H1 (cell line): ENCODE measurements at regions not wholly inside any gene's neighbourhood (a gene's known extent, or its start where the extent isn't known, plus 50 kb on each side); places are given as distances from the start of the nearest gene placed in this dataset.

Experiments used
- CTCF ChIA-PET: fragments of 300-600 bp; sonication (Branson Sonifier 250); formaldehyde crosslinking; loops from one replicate; lab custom pipeline; 2021; ENCODE audit not compliant: partially characterized antibody; lab: Charles Lee
- POLR2A ChIA-PET: fragments of 300-600 bp; sonication (Branson Sonifier 250); formaldehyde crosslinking; loops from one replicate; lab custom pipeline; 2021; ENCODE audit warnings: inconsistent platforms; ENCODE audit not compliant: partially characterized antibody; lab: Charles Lee
- DNase-seq, 2 experiments: peaks; one replicate each; pipeline versions ENCODE4 v3.0.0 to v3.0.0-alpha.2; 2010 to 2022; ENCODE audit warnings: low spot score in 2 of 2, low read depth in 1 of 2, mixed read lengths in 1 of 2
- FAIRE-seq: peaks from 2 replicates; lab custom pipeline; 2011; peaks lifted over from hg19 to GRCh38; lab: Jason Lieb, UNC
- H2AFZ ChIP-seq: 2 replicates; pipeline ENCODE4 v1.8.1; 2012; ENCODE audit warnings: low read length, inconsistent platforms
- H2AK5ac ChIP-seq: 2 replicates; pipeline ENCODE4 v1.6.1; 2013; ENCODE audit warnings: low read depth, low read length
- H2BK120ac ChIP-seq: replicated peaks from 2 replicates; pipeline ENCODE3; 2013; ENCODE audit warnings: low read depth, low read length, inconsistent platforms
- H2BK12ac ChIP-seq: 2 replicates; pipeline ENCODE4 v1.6.1; 2013; ENCODE audit warnings: low read depth, low read length
- H2BK15ac ChIP-seq: 2 replicates; pipeline ENCODE4 v1.6.1; 2013; ENCODE audit warnings: low read length
- H2BK20ac ChIP-seq: 2 replicates; pipeline ENCODE4 v1.6.1; 2013; ENCODE audit warnings: low read length
- H2BK5ac ChIP-seq: 2 replicates; pipeline ENCODE4 v1.6.1; 2013; ENCODE audit warnings: low read depth, low read length
- H3K14ac ChIP-seq: 2 replicates; pipeline ENCODE4 v1.6.1; 2013; ENCODE audit warnings: inconsistent platforms; ENCODE audit not compliant: insufficient read length
- H3K18ac ChIP-seq: 2 replicates; pipeline ENCODE4 v1.6.1; 2013; ENCODE audit warnings: low read length; ENCODE audit errors: extremely low read depth
- H3K23ac ChIP-seq: 2 replicates; pipeline ENCODE4 v1.6.1; 2013; ENCODE audit warnings: inconsistent platforms; ENCODE audit not compliant: insufficient read length
- H3K23me2 ChIP-seq: 2 replicates; pipeline ENCODE4 v1.6.1; 2013; ENCODE audit warnings: low read depth, low read length
- H3K27ac ChIP-seq: 2 replicates; pipeline ENCODE4 v1.6.1; 2011; ENCODE audit warnings: low read depth, low read length, inconsistent platforms
- H3K27me3 ChIP-seq, 4 experiments: replicated peaks in 1 of 4; 1 replicate in 1 of 4; 2 replicates in 3 of 4; pipeline versions ENCODE4 v1.6.1 to v1.8.1; 2011 to 2013; ENCODE audit warnings: low read length in 3 of 4, mild to moderate bottlenecking in 3 of 4, inconsistent platforms in 2 of 4, mixed read lengths in 2 of 4, moderate library complexity in 1 of 4; ENCODE audit not compliant: control insufficient read depth in 3 of 4, insufficient read depth in 3 of 4; ENCODE audit errors: extremely low read depth in 1 of 4
- H3K36me3 ChIP-seq, 4 experiments: 2 replicates each; pipeline versions ENCODE4 v1.6.1 to v1.8.1; 2011 to 2013; ENCODE audit warnings: mild to moderate bottlenecking in 4 of 4, low read length in 3 of 4, moderate library complexity in 2 of 4, control low read depth in 1 of 4, inconsistent platforms in 1 of 4; ENCODE audit not compliant: insufficient read depth in 4 of 4, control insufficient read depth in 2 of 4
- H3K4ac ChIP-seq: replicated peaks from 2 replicates; pipeline ENCODE3; 2013; ENCODE audit warnings: low read length, low read depth, mixed read lengths, inconsistent platforms; ENCODE audit not compliant: insufficient read length
- H3K4me1 ChIP-seq, 4 experiments: replicated peaks in 1 of 4; 1 replicate in 1 of 4; 2 replicates in 3 of 4; pipeline versions ENCODE4 v1.6.1 to v1.8.1; 2011 to 2013; ENCODE audit warnings: low read length in 3 of 4, inconsistent platforms in 2 of 4, mixed read lengths in 1 of 4; ENCODE audit not compliant: insufficient read depth in 4 of 4, control insufficient read depth in 3 of 4
- H3K4me2 ChIP-seq, 2 experiments: 2 replicates each; pipeline versions ENCODE4 v1.6.1 to v1.8.1; 2011 to 2013; ENCODE audit warnings: low read depth in 2 of 2, low read length in 2 of 2, control low read depth in 1 of 2, inconsistent platforms in 1 of 2, mild to moderate bottlenecking in 1 of 2; ENCODE audit not compliant: insufficient read depth in 1 of 2
- H3K4me3 ChIP-seq, 4 experiments: fragments of 200-600, 300-600 bp in 1 of 4; sonication (generic), shearing (Covaris generic), sonication (Bioruptor Twin) in 1 of 4; 2 replicates each; pipeline versions ENCODE4 v1.5.1 to v1.8.1; 2011 to 2016; ENCODE audit warnings: low read length in 4 of 4, low read depth in 3 of 4, control low read depth in 2 of 4, inconsistent platforms in 2 of 4, mild to moderate bottlenecking in 2 of 4, mixed read lengths in 1 of 4, moderate library complexity in 1 of 4; ENCODE audit not compliant: insufficient read depth in 2 of 4; ENCODE audit errors: extremely low read depth in 1 of 4
- H3K56ac ChIP-seq: replicated peaks from 2 replicates; pipeline ENCODE3; 2013; ENCODE audit warnings: low read depth, mild to moderate bottlenecking, mixed read lengths, low read length, inconsistent platforms; ENCODE audit not compliant: insufficient read length
- H3K79me1 ChIP-seq: 2 replicates; pipeline ENCODE4 v1.6.1; 2013; ENCODE audit warnings: low read depth, low read length, control low read depth
- H3K79me2 ChIP-seq, 2 experiments: 2 replicates each; pipeline versions ENCODE4 v1.6.1 to v1.8.1; 2012 to 2013; ENCODE audit warnings: low read length in 2 of 2, mild to moderate bottlenecking in 2 of 2, inconsistent platforms in 1 of 2; ENCODE audit not compliant: insufficient read depth in 2 of 2, control insufficient read depth in 1 of 2
- H3K9ac ChIP-seq, 4 experiments: replicated peaks in 1 of 4; 1 replicate in 1 of 4; 2 replicates in 3 of 4; pipeline versions ENCODE4 v1.6.1 to v1.8.1; 2011 to 2013; ENCODE audit warnings: low read depth in 3 of 4, low read length in 3 of 4, control low read depth in 2 of 4, mild to moderate bottlenecking in 2 of 4, moderate library complexity in 2 of 4, inconsistent platforms in 1 of 4; ENCODE audit errors: extremely low read depth in 1 of 4
- H3K9me3 ChIP-seq, 2 experiments: 2 replicates each; pipeline versions ENCODE4 v1.6.1 to v1.8.1; 2012 to 2013; ENCODE audit warnings: mild to moderate bottlenecking in 2 of 2, moderate library complexity in 2 of 2, control low read depth in 1 of 2, inconsistent platforms in 1 of 2, low read depth in 1 of 2, low read length in 1 of 2, mixed read lengths in 1 of 2; ENCODE audit not compliant: insufficient read depth in 2 of 2
- H4K20me1 ChIP-seq, 2 experiments: replicated peaks in 1 of 2; 2 replicates each; pipeline versions ENCODE3 to v1.8.1; 2011 to 2013; ENCODE audit warnings: inconsistent platforms in 2 of 2, low read length in 2 of 2, mild to moderate bottlenecking in 1 of 2; ENCODE audit not compliant: insufficient read depth in 2 of 2, control insufficient read depth in 1 of 2
- H4K5ac ChIP-seq: 2 replicates; pipeline ENCODE4 v1.6.1; 2013; ENCODE audit warnings: low read length, low read depth, mixed read lengths, inconsistent platforms; ENCODE audit not compliant: insufficient read length
- H4K8ac ChIP-seq: 2 replicates; pipeline ENCODE4 v1.8.0; 2013; ENCODE audit warnings: mild to moderate bottlenecking, moderate library complexity, low read length, inconsistent platforms; ENCODE audit not compliant: insufficient read depth; ENCODE audit errors: extremely low read depth
- H4K91ac ChIP-seq: replicated peaks from 2 replicates; pipeline ENCODE3; 2013; ENCODE audit warnings: low read length, mixed read lengths, inconsistent platforms; ENCODE audit not compliant: insufficient read length
- BRCA1 ChIP-seq: IDR thresholded peaks from 2 replicates; pipeline ENCODE4 v1.6.1; 2012; ENCODE audit warnings: low read depth, low read length, improper control_type of control experiment
- GABPA ChIP-seq: IDR thresholded peaks from 2 replicates; pipeline ENCODE4 v1.6.1; 2011; ENCODE audit warnings: mild to moderate bottlenecking, low read length, moderate library complexity, borderline replicate concordance; ENCODE audit not compliant: insufficient read depth
- JUN ChIP-seq: IDR thresholded peaks from 2 replicates; pipeline ENCODE4 v1.6.1; 2011; ENCODE audit warnings: low read depth, mild to moderate bottlenecking, improper control_type of control experiment, low read length
- KDM1A ChIP-seq: fragments of 200-600, 300-600 bp; sonication (generic); IDR thresholded peaks from 2 replicates; pipeline ENCODE4 v1.7.1; 2016; ENCODE audit warnings: mild to moderate bottlenecking, low read length, borderline replicate concordance
- KDM4A ChIP-seq: IDR thresholded peaks from one replicate; pipeline ENCODE4 v1.7.1; 2012; ENCODE audit warnings: low read depth, mild to moderate bottlenecking, moderate library complexity, low read length, inconsistent platforms; ENCODE audit not compliant: severe bottlenecking
- KDM5A ChIP-seq: fragments of 200-600 bp; IDR thresholded peaks from 2 replicates; pipeline ENCODE4 v1.7.1; 2012; ENCODE audit warnings: mild to moderate bottlenecking, low read length, inconsistent platforms, mixed read lengths
- NANOG ChIP-seq: IDR thresholded peaks from 2 replicates; pipeline ENCODE4 v1.6.1; 2011; ENCODE audit warnings: low read length, low read depth, mild to moderate bottlenecking, inconsistent platforms; ENCODE audit not compliant: insufficient read depth, poor library complexity, severe bottlenecking
- SRF ChIP-seq: IDR thresholded peaks from 2 replicates; pipeline ENCODE4 v1.6.1; 2011; ENCODE audit warnings: mild to moderate bottlenecking, low read depth, low read length, moderate library complexity
- SUZ12 ChIP-seq: fragments of 200-600 bp; sonication (generic); IDR thresholded peaks from 2 replicates; pipeline ENCODE4 v1.6.1; 2012; ENCODE audit warnings: mild to moderate bottlenecking, inconsistent platforms, low read length, moderate library complexity, mixed read lengths
- TCF12 ChIP-seq: IDR thresholded peaks from 2 replicates; pipeline ENCODE4 v1.6.1; 2011; ENCODE audit warnings: low read depth, mild to moderate bottlenecking, low read length
- ZNF274 ChIP-seq: IDR thresholded peaks from 2 replicates; pipeline ENCODE4 v1.7.0; 2012; ENCODE audit warnings: low read length, borderline replicate concordance; ENCODE audit errors: extremely low read depth
- WGBS, 2 experiments: shearing (Covaris generic) in 1 of 2; methylation state at CpG; one replicate each; pipeline versions ENCODE4 v1.1.6 to v1.1.7; 2013 to 2015; ENCODE audit warnings: low lambda C conversion rate in 2 of 2, mixed read lengths in 2 of 2, inconsistent platforms in 1 of 2, low coverage in 1 of 2, missing lambda C conversion rate in 1 of 2; ENCODE audit not compliant: insufficient replicate concordance in 2 of 2, insufficient coverage in 1 of 2, insufficient read length in 1 of 2; ENCODE audit errors: extremely low coverage in 1 of 2, missing lambda C conversion rate in 1 of 2; 5-methylcytosine and 5-hydroxymethylcytosine counted together

GRCh38 chr11:69208190-69209037 is 52.7 kb downstream of the SMIM38 start:
- no peak overlapping the region for H3K4ac ChIP-seq
- FAIRE-seq (no peak), DNase-seq (no peak)
- no peak overlapping the region for H3K9ac ChIP-seq
- no peak overlapping the region for H2BK12ac ChIP-seq
- no peak overlapping the region for H3K18ac ChIP-seq
- H3K4me1 ChIP-seq, result no peaks in the 10 kb centered on the region; a peak in 1 of 7 replicates
- H3K23ac ChIP-seq, result no peak overlapping the region
- H3K56ac ChIP-seq, result no peak overlapping the region
- H3K14ac ChIP-seq, result no peak overlapping the region
- H3K36me3 ChIP-seq, result no peaks in the 10 kb centered on the region
- 86% methylated on average over 13 of the region's 13 CpGs; no CpG with 5 or more reads in 1 of the 2 experiments for WGBS, 2 experiments
- no peaks in the 10 kb centered on the region for H3K9me3 ChIP-seq
- H3K27ac ChIP-seq, result no peak overlapping the region
- no peak overlapping the region for H2BK120ac ChIP-seq
- no peaks in the 10 kb centered on the region for H4K20me1 ChIP-seq
- H2BK15ac ChIP-seq, result no peak overlapping the region
- H3K23me2 ChIP-seq, result no peaks in the 10 kb centered on the region
- no peaks in the 10 kb centered on the region for H3K79me2 ChIP-seq
- no peak overlapping the region for H4K5ac ChIP-seq
- H3K27me3 ChIP-seq, result no peaks in the 10 kb centered on the region; a peak in 1 of 7 replicates
- ChIA-PET CTCF (interaction anchor here (0.5 to 2.0 kb wide), 6 partner anchors 10 to 435 kb away, joined by 3 to 9 read pairs (median 3); no protein-coding TSS in a partner anchor), POLR2A (no interaction called here)
- H2BK20ac ChIP-seq, result no peak overlapping the region
- H2BK5ac ChIP-seq, result no peak overlapping the region
- H2AFZ ChIP-seq, result no peak overlapping the region
- no peak overlapping the region for H4K8ac ChIP-seq
- no peak for TF ChIP-seq TCF12
- no peak for TF ChIP-seq SUZ12
- no peak for TF ChIP-seq KDM4A
- TF ChIP-seq JUN, result no peak
- TF ChIP-seq KDM5A, result no peak
- TF ChIP-seq SRF, result no peak
- no peak for TF ChIP-seq KDM1A
- TF ChIP-seq ZNF274, result no peak
- TF ChIP-seq BRCA1, result no peak
- no peak for TF ChIP-seq GABPA
- no peak for TF ChIP-seq NANOG
- no peak overlapping the region for H4K91ac ChIP-seq
- no peak overlapping the region for H3K4me3 ChIP-seq
- no peak overlapping the region for H2AK5ac ChIP-seq
- no peaks in the 10 kb centered on the region for H3K79me1 ChIP-seq
- no peak overlapping the region for H3K4me2 ChIP-seq
